H1 (cell line): ENCODE measurements at regions not wholly inside any gene's neighbourhood (a gene's known extent, or its start where the extent isn't known, plus 50 kb on each side); places are given as distances from the start of the nearest gene placed in this dataset.

Source experiments
- TF ChIP-seq, protein P1 (sequence below): fragments of 300-600 bp; sonication (generic); IDR thresholded peaks from 2 replicates; pipeline ENCODE4 v1.7.1; 2012; ENCODE audit warnings: low read length, moderate library complexity, mild to moderate bottlenecking, inconsistent platforms; ENCODE audit not compliant: insufficient replicate concordance

DNA sequence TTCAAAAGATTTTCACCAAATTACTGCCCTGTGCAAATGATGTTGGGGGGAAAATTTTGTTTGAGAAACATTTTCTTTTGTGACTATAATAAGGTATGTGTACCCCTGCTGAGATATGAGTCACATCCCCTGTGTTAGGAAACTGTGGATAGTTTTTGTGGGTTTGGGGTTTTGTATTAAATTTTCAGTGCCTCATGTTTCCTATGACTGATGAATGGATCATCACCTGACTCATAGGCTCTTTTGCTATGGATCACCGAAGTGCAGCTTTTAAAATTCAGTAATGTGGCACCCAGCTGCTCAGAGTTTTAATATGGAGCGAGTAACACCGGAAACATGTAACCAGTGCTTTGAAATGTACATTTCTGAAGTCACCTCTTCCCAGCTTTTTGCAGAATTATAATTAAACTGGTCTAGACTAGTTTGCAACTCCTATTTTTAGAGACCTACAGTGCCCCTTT is 167.4 kb upstream of the HMGA2 start (continued):
- TF ChIP-seq, protein P1, sequence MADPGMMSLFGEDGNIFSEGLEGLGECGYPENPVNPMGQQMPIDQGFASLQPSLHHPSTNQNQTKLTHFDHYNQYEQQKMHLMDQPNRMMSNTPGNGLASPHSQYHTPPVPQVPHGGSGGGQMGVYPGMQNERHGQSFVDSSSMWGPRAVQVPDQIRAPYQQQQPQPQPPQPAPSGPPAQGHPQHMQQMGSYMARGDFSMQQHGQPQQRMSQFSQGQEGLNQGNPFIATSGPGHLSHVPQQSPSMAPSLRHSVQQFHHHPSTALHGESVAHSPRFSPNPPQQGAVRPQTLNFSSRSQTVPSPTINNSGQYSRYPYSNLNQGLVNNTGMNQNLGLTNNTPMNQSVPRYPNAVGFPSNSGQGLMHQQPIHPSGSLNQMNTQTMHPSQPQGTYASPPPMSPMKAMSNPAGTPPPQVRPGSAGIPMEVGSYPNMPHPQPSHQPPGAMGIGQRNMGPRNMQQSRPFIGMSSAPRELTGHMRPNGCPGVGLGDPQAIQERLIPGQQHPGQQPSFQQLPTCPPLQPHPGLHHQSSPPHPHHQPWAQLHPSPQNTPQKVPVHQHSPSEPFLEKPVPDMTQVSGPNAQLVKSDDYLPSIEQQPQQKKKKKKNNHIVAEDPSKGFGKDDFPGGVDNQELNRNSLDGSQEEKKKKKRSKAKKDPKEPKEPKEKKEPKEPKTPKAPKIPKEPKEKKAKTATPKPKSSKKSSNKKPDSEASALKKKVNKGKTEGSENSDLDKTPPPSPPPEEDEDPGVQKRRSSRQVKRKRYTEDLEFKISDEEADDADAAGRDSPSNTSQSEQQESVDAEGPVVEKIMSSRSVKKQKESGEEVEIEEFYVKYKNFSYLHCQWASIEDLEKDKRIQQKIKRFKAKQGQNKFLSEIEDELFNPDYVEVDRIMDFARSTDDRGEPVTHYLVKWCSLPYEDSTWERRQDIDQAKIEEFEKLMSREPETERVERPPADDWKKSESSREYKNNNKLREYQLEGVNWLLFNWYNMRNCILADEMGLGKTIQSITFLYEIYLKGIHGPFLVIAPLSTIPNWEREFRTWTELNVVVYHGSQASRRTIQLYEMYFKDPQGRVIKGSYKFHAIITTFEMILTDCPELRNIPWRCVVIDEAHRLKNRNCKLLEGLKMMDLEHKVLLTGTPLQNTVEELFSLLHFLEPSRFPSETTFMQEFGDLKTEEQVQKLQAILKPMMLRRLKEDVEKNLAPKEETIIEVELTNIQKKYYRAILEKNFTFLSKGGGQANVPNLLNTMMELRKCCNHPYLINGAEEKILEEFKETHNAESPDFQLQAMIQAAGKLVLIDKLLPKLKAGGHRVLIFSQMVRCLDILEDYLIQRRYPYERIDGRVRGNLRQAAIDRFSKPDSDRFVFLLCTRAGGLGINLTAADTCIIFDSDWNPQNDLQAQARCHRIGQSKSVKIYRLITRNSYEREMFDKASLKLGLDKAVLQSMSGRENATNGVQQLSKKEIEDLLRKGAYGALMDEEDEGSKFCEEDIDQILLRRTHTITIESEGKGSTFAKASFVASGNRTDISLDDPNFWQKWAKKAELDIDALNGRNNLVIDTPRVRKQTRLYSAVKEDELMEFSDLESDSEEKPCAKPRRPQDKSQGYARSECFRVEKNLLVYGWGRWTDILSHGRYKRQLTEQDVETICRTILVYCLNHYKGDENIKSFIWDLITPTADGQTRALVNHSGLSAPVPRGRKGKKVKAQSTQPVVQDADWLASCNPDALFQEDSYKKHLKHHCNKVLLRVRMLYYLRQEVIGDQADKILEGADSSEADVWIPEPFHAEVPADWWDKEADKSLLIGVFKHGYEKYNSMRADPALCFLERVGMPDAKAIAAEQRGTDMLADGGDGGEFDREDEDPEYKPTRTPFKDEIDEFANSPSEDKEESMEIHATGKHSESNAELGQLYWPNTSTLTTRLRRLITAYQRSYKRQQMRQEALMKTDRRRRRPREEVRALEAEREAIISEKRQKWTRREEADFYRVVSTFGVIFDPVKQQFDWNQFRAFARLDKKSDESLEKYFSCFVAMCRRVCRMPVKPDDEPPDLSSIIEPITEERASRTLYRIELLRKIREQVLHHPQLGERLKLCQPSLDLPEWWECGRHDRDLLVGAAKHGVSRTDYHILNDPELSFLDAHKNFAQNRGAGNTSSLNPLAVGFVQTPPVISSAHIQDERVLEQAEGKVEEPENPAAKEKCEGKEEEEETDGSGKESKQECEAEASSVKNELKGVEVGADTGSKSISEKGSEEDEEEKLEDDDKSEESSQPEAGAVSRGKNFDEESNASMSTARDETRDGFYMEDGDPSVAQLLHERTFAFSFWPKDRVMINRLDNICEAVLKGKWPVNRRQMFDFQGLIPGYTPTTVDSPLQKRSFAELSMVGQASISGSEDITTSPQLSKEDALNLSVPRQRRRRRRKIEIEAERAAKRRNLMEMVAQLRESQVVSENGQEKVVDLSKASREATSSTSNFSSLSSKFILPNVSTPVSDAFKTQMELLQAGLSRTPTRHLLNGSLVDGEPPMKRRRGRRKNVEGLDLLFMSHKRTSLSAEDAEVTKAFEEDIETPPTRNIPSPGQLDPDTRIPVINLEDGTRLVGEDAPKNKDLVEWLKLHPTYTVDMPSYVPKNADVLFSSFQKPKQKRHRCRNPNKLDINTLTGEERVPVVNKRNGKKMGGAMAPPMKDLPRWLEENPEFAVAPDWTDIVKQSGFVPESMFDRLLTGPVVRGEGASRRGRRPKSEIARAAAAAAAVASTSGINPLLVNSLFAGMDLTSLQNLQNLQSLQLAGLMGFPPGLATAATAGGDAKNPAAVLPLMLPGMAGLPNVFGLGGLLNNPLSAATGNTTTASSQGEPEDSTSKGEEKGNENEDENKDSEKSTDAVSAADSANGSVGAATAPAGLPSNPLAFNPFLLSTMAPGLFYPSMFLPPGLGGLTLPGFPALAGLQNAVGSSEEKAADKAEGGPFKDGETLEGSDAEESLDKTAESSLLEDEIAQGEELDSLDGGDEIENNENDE, result no peak
